NB4 (cell line): ENCODE measurements at regions not wholly inside any gene's neighbourhood (a gene's known extent, or its start where the extent isn't known, plus 50 kb on each side); places are given as distances from the start of the nearest gene placed in this dataset.
"Not testable (repeated sequence)": the region's sequence is repeated elsewhere in the genome, so short reads cannot be mapped to it uniquely, and the experiment has no call there.

Experiments used
- DNase-seq: peaks from one replicate; pipeline ENCODE4 v3.0.0; 2010; ENCODE audit warnings: low read depth
- H3K4me3 ChIP-seq: one replicate; pipeline ENCODE4 v1.5.1; 2011; ENCODE audit warnings: mild to moderate bottlenecking, low read depth, low read length, moderate library complexity
- CTCF ChIP-seq: IDR thresholded peaks from one replicate; pipeline ENCODE4 v1.5.1; 2012; ENCODE audit warnings: low read depth, low read length
- MYC ChIP-seq: IDR thresholded peaks from 2 replicates; pipeline ENCODE4 v1.6.1; 2011; ENCODE audit warnings: low read depth, low read length
- POLR2A ChIP-seq: IDR thresholded peaks from 2 replicates; pipeline ENCODE4 v1.6.1; 2011; ENCODE audit warnings: mild to moderate bottlenecking; ENCODE audit not compliant: insufficient read length; ENCODE audit errors: extremely low read depth
- TF ChIP-seq, protein P1 (sequence below): IDR thresholded peaks from 2 replicates; pipeline ENCODE4 v1.6.1; 2011; ENCODE audit warnings: low read depth, low read length

DNA sequence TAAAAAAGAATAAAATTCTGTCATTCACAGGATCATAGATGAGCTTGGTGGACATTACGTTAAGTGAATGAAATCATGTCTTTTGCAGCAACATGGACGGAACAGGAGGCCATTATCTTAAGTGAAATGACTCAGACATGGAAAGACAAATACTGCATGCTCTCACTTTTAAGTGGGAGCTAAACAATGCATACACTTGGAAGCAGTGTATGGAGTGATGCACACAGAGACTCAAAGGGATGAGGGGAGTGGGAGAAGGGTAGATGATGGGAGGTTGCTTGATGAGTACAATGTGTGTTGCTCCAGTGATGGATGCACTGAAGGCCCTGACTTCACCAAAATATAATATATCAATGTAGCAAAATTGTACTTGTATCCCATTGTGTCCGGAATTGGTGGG is 293.4 kb downstream of the CD109 start:
- no peak overlapping the region for H3K4me3 ChIP-seq
- TF ChIP-seq POLR2A (no peak), MYC (no peak), CTCF (no peak)
- TF ChIP-seq, protein P1, sequence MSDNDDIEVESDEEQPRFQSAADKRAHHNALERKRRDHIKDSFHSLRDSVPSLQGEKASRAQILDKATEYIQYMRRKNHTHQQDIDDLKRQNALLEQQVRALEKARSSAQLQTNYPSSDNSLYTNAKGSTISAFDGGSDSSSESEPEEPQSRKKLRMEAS = no peak
- DNase-seq = no peak

DNA sequence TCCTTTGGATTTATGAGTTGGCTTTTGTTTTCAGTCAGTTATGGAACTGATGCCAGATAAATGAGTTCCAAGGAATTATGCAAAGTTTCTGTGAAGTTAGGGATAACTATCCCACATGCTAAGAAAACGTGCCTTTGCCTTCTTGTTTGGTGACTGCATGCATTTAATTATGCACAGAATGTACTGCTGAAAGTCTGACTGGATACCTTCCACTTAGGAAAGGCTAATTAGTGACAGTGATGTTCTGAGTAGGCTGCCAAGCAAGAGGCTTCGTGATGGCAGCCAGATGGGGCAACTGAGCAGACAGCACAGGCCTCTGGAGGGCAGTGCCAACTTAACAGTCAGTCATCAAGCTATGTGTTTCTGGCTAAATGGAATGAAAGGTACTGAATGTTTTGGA is 289.9 kb downstream of the CD109 start:
- H3K4me3 ChIP-seq = no peak overlapping the region
- DNase-seq = peak; percentile 9
- TF ChIP-seq CTCF (peak; percentile 17), POLR2A (no peak)

DNA sequence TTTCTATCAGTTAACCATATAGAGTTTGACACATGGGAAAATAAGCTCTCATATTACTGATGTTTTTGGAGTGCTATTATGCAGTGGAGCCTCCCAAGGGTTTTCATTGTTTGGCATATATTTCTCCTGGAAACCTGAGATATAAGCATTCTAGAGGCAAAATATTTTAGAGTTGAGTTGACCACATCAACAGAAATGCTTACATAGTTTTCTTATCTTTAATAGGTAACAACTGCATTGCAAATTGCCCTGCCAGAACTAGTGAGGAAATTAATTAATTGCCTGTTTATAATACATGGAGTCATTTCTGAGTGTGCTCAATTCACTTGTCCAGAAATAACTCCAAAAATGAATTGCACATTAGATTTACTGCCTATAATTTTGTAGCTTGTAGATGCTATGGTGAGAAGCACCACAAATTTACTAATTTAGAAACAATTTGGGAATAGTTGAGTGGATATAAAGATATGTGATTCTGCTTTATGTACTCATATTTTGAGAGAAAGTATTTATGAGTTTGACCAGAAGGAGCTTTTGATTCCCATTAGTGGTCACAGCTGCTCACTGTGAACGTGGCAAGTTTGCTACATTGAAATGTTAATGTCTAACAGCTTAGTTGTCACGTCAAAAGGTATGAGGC is 288.7 kb downstream of the CD109 start:
- no peak for DNase-seq
- H3K4me3 ChIP-seq = no peak overlapping the region
- TF ChIP-seq POLR2A (no peak), CTCF (no peak), MYC (no peak)
- TF ChIP-seq, protein P1 = no peak

- no peak overlapping the region for H3K4me3 ChIP-seq
- no peak for DNase-seq
- TF ChIP-seq POLR2A (no peak), CTCF (no peak), MYC (no peak)
- TF ChIP-seq, protein P1 = no peak
Measured at GRCh38 chr6:73983367-73983766, 287.4 kb downstream of the CD109 start.

DNA sequence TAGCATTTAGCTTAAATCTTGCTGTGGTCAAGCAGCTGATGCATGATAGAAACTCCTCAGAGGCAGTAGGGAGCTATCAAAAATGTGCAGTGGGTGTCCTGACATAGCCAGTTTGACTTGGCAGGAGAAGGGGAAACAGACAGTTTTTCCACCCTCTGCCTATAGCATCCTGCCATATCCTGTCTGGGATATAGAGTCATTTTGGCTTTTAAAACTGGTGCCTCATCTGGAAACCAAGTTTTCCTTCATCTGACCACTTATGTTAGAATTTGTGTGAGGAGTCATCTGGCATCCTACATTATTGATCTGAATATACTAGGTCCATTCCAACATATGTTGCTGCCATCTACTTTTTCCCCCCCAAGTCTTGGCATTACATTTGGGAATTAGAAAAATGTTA is 284.1 kb downstream of the CD109 start:
- no peak for TF ChIP-seq MYC
- no peak overlapping the region for H3K4me3 ChIP-seq
- DNase-seq = no peak

DNA sequence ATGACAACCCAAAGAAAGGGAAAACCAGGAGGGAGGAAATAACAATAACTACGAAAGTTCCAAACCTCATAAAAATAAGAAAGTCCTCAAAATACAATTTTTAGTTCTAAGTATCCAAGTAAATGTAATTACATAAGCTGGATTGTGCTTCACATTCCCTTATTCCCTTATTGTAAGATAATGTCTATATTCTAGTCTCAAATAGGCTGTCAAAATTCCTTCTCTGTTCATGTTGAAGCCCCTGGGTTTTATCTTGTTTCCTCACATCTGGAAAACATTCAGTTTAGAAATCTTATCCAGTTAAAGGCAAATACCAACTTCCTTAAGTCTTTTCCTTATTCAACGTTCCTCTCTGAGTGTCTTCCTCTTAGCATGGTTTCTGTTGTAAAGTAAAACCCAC is 282.3 kb downstream of the CD109 start:
- TF ChIP-seq POLR2A (no peak), CTCF (no peak), MYC (no peak)
- TF ChIP-seq, protein P1 = no peak
- H3K4me3 ChIP-seq = no peak overlapping the region
- DNase-seq = no peak

DNA sequence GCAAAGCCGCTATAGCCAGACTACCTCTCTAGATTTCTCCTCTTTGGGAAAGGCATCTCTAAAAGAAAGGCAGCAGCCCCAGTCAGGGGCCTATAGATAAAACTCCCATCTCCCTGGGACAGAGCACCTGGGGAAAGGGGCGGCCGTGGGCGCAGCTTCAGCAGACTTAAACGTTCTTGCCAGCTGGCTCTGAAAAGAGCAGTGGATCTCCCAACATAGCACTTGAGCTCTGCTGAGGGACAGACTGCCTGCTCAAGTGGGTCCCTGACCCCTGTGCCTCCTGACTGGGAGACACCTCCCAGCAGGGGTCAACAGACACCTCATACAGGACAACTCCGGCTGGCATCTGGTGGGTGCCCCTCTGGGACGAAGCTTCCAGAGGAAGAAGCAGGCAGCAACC is 276.5 kb downstream of the CD109 start:
- not testable (repeated sequence) for DNase-seq

More for the DNA sequence above, 276.5 kb downstream of the CD109 start:
- H3K4me3 ChIP-seq = not testable (repeated sequence)
